H1 (cell line): ENCODE measurements at regions not wholly inside any gene's neighbourhood (a gene's known extent, or its start where the extent isn't known, plus 50 kb on each side); places are given as distances from the start of the nearest gene placed in this dataset.

Source experiments
- CTCF ChIA-PET: fragments of 300-600 bp; sonication (Branson Sonifier 250); formaldehyde crosslinking; loops from one replicate; lab custom pipeline; 2021; ENCODE audit not compliant: partially characterized antibody; lab: Charles Lee
- POLR2A ChIA-PET: fragments of 300-600 bp; sonication (Branson Sonifier 250); formaldehyde crosslinking; loops from one replicate; lab custom pipeline; 2021; ENCODE audit warnings: inconsistent platforms; ENCODE audit not compliant: partially characterized antibody; lab: Charles Lee
- DNase-seq, 2 experiments: peaks; one replicate each; pipeline versions ENCODE4 v3.0.0 to v3.0.0-alpha.2; 2010 to 2022; ENCODE audit warnings: low spot score in 2 of 2, low read depth in 1 of 2, mixed read lengths in 1 of 2
- FAIRE-seq: peaks from 2 replicates; lab custom pipeline; 2011; peaks lifted over from hg19 to GRCh38; lab: Jason Lieb, UNC
- H2AFZ ChIP-seq: 2 replicates; pipeline ENCODE4 v1.8.1; 2012; ENCODE audit warnings: low read length, inconsistent platforms
- H2AK5ac ChIP-seq: 2 replicates; pipeline ENCODE4 v1.6.1; 2013; ENCODE audit warnings: low read depth, low read length
- H2BK120ac ChIP-seq: replicated peaks from 2 replicates; pipeline ENCODE3; 2013; ENCODE audit warnings: low read depth, low read length, inconsistent platforms
- H2BK12ac ChIP-seq: 2 replicates; pipeline ENCODE4 v1.6.1; 2013; ENCODE audit warnings: low read depth, low read length
- H2BK15ac ChIP-seq: 2 replicates; pipeline ENCODE4 v1.6.1; 2013; ENCODE audit warnings: low read length
- H2BK20ac ChIP-seq: 2 replicates; pipeline ENCODE4 v1.6.1; 2013; ENCODE audit warnings: low read length
- H2BK5ac ChIP-seq: 2 replicates; pipeline ENCODE4 v1.6.1; 2013; ENCODE audit warnings: low read depth, low read length
- H3K14ac ChIP-seq: 2 replicates; pipeline ENCODE4 v1.6.1; 2013; ENCODE audit warnings: inconsistent platforms; ENCODE audit not compliant: insufficient read length
- H3K18ac ChIP-seq: 2 replicates; pipeline ENCODE4 v1.6.1; 2013; ENCODE audit warnings: low read length; ENCODE audit errors: extremely low read depth
- H3K23ac ChIP-seq: 2 replicates; pipeline ENCODE4 v1.6.1; 2013; ENCODE audit warnings: inconsistent platforms; ENCODE audit not compliant: insufficient read length
- H3K23me2 ChIP-seq: 2 replicates; pipeline ENCODE4 v1.6.1; 2013; ENCODE audit warnings: low read depth, low read length
- H3K27ac ChIP-seq: 2 replicates; pipeline ENCODE4 v1.6.1; 2011; ENCODE audit warnings: low read depth, low read length, inconsistent platforms
- H3K27me3 ChIP-seq, 4 experiments: replicated peaks in 1 of 4; 1 replicate in 1 of 4; 2 replicates in 3 of 4; pipeline versions ENCODE4 v1.6.1 to v1.8.1; 2011 to 2013; ENCODE audit warnings: low read length in 3 of 4, mild to moderate bottlenecking in 3 of 4, inconsistent platforms in 2 of 4, mixed read lengths in 2 of 4, moderate library complexity in 1 of 4; ENCODE audit not compliant: control insufficient read depth in 3 of 4, insufficient read depth in 3 of 4; ENCODE audit errors: extremely low read depth in 1 of 4
- H3K36me3 ChIP-seq, 4 experiments: 2 replicates each; pipeline versions ENCODE4 v1.6.1 to v1.8.1; 2011 to 2013; ENCODE audit warnings: mild to moderate bottlenecking in 4 of 4, low read length in 3 of 4, moderate library complexity in 2 of 4, control low read depth in 1 of 4, inconsistent platforms in 1 of 4; ENCODE audit not compliant: insufficient read depth in 4 of 4, control insufficient read depth in 2 of 4
- H3K4ac ChIP-seq: replicated peaks from 2 replicates; pipeline ENCODE3; 2013; ENCODE audit warnings: low read length, low read depth, mixed read lengths, inconsistent platforms; ENCODE audit not compliant: insufficient read length
- H3K4me1 ChIP-seq, 4 experiments: replicated peaks in 1 of 4; 1 replicate in 1 of 4; 2 replicates in 3 of 4; pipeline versions ENCODE4 v1.6.1 to v1.8.1; 2011 to 2013; ENCODE audit warnings: low read length in 3 of 4, inconsistent platforms in 2 of 4, mixed read lengths in 1 of 4; ENCODE audit not compliant: insufficient read depth in 4 of 4, control insufficient read depth in 3 of 4
- H3K4me2 ChIP-seq, 2 experiments: 2 replicates each; pipeline versions ENCODE4 v1.6.1 to v1.8.1; 2011 to 2013; ENCODE audit warnings: low read depth in 2 of 2, low read length in 2 of 2, control low read depth in 1 of 2, inconsistent platforms in 1 of 2, mild to moderate bottlenecking in 1 of 2; ENCODE audit not compliant: insufficient read depth in 1 of 2
- H3K4me3 ChIP-seq, 4 experiments: fragments of 200-600, 300-600 bp in 1 of 4; sonication (generic), shearing (Covaris generic), sonication (Bioruptor Twin) in 1 of 4; 2 replicates each; pipeline versions ENCODE4 v1.5.1 to v1.8.1; 2011 to 2016; ENCODE audit warnings: low read length in 4 of 4, low read depth in 3 of 4, control low read depth in 2 of 4, inconsistent platforms in 2 of 4, mild to moderate bottlenecking in 2 of 4, mixed read lengths in 1 of 4, moderate library complexity in 1 of 4; ENCODE audit not compliant: insufficient read depth in 2 of 4; ENCODE audit errors: extremely low read depth in 1 of 4
- H3K56ac ChIP-seq: replicated peaks from 2 replicates; pipeline ENCODE3; 2013; ENCODE audit warnings: low read depth, mild to moderate bottlenecking, mixed read lengths, low read length, inconsistent platforms; ENCODE audit not compliant: insufficient read length
- H3K79me1 ChIP-seq: 2 replicates; pipeline ENCODE4 v1.6.1; 2013; ENCODE audit warnings: low read depth, low read length, control low read depth
- H3K79me2 ChIP-seq, 2 experiments: 2 replicates each; pipeline versions ENCODE4 v1.6.1 to v1.8.1; 2012 to 2013; ENCODE audit warnings: low read length in 2 of 2, mild to moderate bottlenecking in 2 of 2, inconsistent platforms in 1 of 2; ENCODE audit not compliant: insufficient read depth in 2 of 2, control insufficient read depth in 1 of 2
- H3K9ac ChIP-seq, 4 experiments: replicated peaks in 1 of 4; 1 replicate in 1 of 4; 2 replicates in 3 of 4; pipeline versions ENCODE4 v1.6.1 to v1.8.1; 2011 to 2013; ENCODE audit warnings: low read depth in 3 of 4, low read length in 3 of 4, control low read depth in 2 of 4, mild to moderate bottlenecking in 2 of 4, moderate library complexity in 2 of 4, inconsistent platforms in 1 of 4; ENCODE audit errors: extremely low read depth in 1 of 4
- H3K9me3 ChIP-seq, 2 experiments: 2 replicates each; pipeline versions ENCODE4 v1.6.1 to v1.8.1; 2012 to 2013; ENCODE audit warnings: mild to moderate bottlenecking in 2 of 2, moderate library complexity in 2 of 2, control low read depth in 1 of 2, inconsistent platforms in 1 of 2, low read depth in 1 of 2, low read length in 1 of 2, mixed read lengths in 1 of 2; ENCODE audit not compliant: insufficient read depth in 2 of 2
- H4K20me1 ChIP-seq, 2 experiments: replicated peaks in 1 of 2; 2 replicates each; pipeline versions ENCODE3 to v1.8.1; 2011 to 2013; ENCODE audit warnings: inconsistent platforms in 2 of 2, low read length in 2 of 2, mild to moderate bottlenecking in 1 of 2; ENCODE audit not compliant: insufficient read depth in 2 of 2, control insufficient read depth in 1 of 2
- H4K5ac ChIP-seq: 2 replicates; pipeline ENCODE4 v1.6.1; 2013; ENCODE audit warnings: low read length, low read depth, mixed read lengths, inconsistent platforms; ENCODE audit not compliant: insufficient read length
- H4K8ac ChIP-seq: 2 replicates; pipeline ENCODE4 v1.8.0; 2013; ENCODE audit warnings: mild to moderate bottlenecking, moderate library complexity, low read length, inconsistent platforms; ENCODE audit not compliant: insufficient read depth; ENCODE audit errors: extremely low read depth
- H4K91ac ChIP-seq: replicated peaks from 2 replicates; pipeline ENCODE3; 2013; ENCODE audit warnings: low read length, mixed read lengths, inconsistent platforms; ENCODE audit not compliant: insufficient read length
- RNF2 ChIP-seq: fragments of 200-900, 300-1000 bp; sonication (generic); IDR thresholded peaks from 2 replicates; pipeline ENCODE4 v1.7.1; 2016; ENCODE audit warnings: borderline replicate concordance, low read depth, mild to moderate bottlenecking, antibody characterized with exemption, low read length; ENCODE audit not compliant: poor library complexity, severe bottlenecking; ENCODE audit errors: missing control alignments
- WGBS, 2 experiments: shearing (Covaris generic) in 1 of 2; methylation state at CpG; one replicate each; pipeline versions ENCODE4 v1.1.6 to v1.1.7; 2013 to 2015; ENCODE audit warnings: low lambda C conversion rate in 2 of 2, mixed read lengths in 2 of 2, inconsistent platforms in 1 of 2, low coverage in 1 of 2, missing lambda C conversion rate in 1 of 2; ENCODE audit not compliant: insufficient replicate concordance in 2 of 2, insufficient coverage in 1 of 2, insufficient read length in 1 of 2; ENCODE audit errors: extremely low coverage in 1 of 2, missing lambda C conversion rate in 1 of 2; 5-methylcytosine and 5-hydroxymethylcytosine counted together

GRCh38 chr14:43687921-43688320, 819.2 kb downstream of the FSCB start:
- 80% methylated on average over 3 of the region's 3 CpGs; no CpG with 5 or more reads in 1 of the 2 experiments for WGBS, 2 experiments
- Histone ChIP-seq H4K20me1 (no peaks in the 10 kb centered on the region), H2AK5ac (no peak overlapping the region), H3K23me2 (no peaks in the 10 kb centered on the region; the same call in 1 of the 2 replicates), H3K9ac (no peak overlapping the region), H2AFZ (no peak overlapping the region), H4K8ac (no peak overlapping the region), H2BK12ac (no peak overlapping the region), H4K5ac (no peak overlapping the region), H2BK20ac (no peak overlapping the region), H3K23ac (no peak overlapping the region), H3K27ac (no peak overlapping the region), H3K79me2 (no peaks in the 10 kb centered on the region), H3K4ac (no peak overlapping the region), H3K4me3 (no peak overlapping the region), H3K9me3 (no peaks in the 10 kb centered on the region; a peak in 1 of 4 replicates), H3K36me3 (no peaks in the 10 kb centered on the region), H3K4me1 (no peaks in the 10 kb centered on the region), H3K4me2 (no peak overlapping the region), H2BK120ac (no peak overlapping the region), H4K91ac (no peak overlapping the region), H2BK15ac (no peak overlapping the region), H3K18ac (no peak overlapping the region), H3K79me1 (no peaks in the 10 kb centered on the region), H3K14ac (no peak overlapping the region), H3K27me3 (no peaks in the 10 kb centered on the region), H2BK5ac (no peak overlapping the region), H3K56ac (no peak overlapping the region)
- no peak for FAIRE-seq
- DNase-seq = no peak
- no peak for TF ChIP-seq RNF2
- ChIA-PET POLR2A (no interaction called here), CTCF (interaction anchor here (2.2 kb wide), 1 partner anchor 10 kb away, joined by 8 read pairs; no protein-coding TSS in a partner anchor)
